Hematopoietic multipotent progenitor cell treated with erythropoietin and hydrocortisone succinate and interleukin-3 and kit ligand, for 6 days (in vitro differentiated cells): ENCODE measurements at regions not wholly inside any gene's neighbourhood (a gene's known extent, or its start where the extent isn't known, plus 50 kb on each side); places are given as distances from the start of the nearest gene placed in this dataset.
A peak's percentile ranks its signal among the peaks of the same experiment; 100 is the strongest.
"Not testable (repeated sequence)": the region's sequence is repeated elsewhere in the genome, so short reads cannot be mapped to it uniquely, and the experiment has no call there.

Experiments
- DNase-seq: peaks from one replicate; pipeline ENCODE4 v3.0.0-alpha.2; 2015

DNA sequence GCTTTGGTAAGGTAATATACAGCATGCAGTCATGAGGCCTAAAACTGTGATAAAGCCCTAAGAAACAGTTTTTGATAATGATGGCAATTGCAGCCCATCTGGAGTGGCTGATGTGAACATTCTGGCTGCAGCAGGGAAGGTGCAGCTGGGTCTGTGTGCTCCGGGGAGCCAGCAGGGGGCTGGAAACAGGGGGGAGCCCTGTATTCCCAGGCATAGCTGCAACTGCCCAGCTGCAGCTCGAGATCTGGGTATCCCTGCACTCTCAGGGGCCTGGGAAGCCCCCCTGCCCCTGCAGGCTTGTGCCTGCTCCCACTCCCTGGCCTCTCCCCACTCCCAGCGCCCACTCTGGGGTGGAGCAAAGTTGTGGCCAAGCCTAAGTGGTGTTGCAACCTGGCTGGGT is 95.6 kb downstream of the RRAGB start:
- DNase-seq = no peak

DNA sequence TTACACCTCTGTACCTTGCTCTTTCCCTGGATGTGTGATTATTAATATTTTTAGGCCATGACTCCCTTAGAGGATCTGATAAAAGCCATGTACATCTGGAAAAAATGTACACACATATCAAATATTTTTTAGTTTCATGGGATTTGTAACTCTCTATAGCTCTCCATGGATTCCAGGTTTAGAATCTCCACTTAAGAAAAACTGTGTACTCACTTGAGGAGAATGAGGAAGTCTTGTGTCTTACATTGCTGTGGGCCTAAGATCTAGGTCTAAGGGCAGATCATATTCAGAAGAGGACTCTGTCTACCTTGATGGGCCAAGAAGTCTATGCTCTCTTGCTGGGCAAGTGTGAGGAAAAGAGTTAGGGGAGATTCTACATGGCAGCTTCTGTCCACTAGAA is 98.0 kb downstream of the RRAGB start:
- DNase-seq = no peak

GRCh38 chrX:55816023-55816422 is 98.5 kb downstream of the RRAGB start:
- no peak for DNase-seq

DNA sequence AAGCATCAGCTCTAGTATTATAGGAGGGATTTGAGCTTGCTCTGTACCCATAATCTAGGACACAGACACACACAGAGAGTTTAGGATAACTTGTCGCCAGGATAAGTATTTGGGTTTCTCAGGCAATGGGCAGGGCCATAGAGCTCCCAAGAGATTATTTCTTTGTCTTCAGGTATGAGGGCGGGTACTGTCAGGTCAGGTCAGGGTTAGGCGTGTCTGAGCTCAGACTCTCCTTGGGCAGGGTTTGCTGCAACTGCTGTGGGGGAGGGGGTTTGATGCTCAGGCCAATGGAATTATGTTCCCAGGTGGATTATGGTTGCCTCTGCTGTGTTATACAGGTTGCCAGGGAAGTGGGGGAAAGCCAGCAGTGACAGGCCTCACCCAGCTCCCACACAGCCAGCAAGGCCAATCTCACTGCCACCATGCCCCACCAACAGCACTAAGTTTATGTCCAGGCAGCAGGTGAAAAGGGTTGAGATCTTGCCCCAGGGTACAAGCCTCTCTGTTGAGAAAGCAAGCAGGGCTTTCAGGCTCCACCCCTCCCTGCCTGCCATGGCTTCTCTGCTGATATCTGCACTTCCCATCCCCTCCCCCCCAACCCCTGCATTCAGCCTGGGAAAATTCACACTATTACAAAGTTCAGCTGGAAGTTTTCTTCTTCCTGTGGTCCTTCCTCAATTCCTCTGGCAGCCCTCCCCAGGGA is 101.3 kb downstream of the RRAGB start:
- DNase-seq = no peak

DNA sequence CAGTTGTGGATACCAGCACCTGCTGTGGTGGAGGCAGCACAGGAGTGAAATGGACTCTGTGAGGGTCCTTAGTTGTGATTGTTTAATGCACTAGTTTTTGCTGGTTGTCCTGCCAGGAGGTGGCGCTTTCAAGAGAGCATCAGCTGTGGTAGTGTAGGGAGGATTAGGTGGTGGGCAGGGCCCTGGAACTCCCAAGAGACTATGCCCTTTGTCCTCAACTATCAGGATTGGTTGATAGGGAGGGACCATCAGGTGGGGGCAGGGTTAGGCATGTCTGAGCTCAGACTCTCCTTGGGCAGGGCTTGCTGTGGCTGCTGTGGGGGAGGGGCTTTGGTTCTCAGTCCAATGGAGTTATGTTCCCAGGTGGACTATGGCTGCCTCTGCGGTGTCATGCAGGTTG is 121.9 kb downstream of the RRAGB start:
- DNase-seq = peak; percentile 1

- no peak for DNase-seq
Observed at GRCh38 chrX:55841962-55842752, 124.6 kb downstream of the RRAGB start.

DNA sequence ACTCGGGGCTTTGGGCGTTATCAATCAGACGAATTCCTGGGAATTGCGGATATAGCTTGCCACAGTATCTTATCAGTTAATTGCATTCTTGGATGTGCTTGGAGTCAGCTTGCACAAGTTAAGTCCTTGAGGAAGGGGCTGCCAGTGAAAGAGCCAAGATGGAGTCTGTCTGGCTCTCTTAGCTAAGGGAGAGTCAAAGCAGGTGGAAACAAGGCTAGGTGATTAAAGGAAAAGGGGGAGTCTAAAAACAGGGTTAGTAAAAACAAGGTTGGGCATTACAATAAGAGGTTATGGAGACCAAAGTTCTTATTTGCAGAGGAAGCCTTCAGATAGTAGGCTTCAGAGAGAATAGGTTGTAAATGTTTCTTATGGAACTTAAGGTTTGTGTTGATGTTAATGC is 149.2 kb downstream of the RRAGB start:
- DNase-seq = not testable (repeated sequence)

DNA sequence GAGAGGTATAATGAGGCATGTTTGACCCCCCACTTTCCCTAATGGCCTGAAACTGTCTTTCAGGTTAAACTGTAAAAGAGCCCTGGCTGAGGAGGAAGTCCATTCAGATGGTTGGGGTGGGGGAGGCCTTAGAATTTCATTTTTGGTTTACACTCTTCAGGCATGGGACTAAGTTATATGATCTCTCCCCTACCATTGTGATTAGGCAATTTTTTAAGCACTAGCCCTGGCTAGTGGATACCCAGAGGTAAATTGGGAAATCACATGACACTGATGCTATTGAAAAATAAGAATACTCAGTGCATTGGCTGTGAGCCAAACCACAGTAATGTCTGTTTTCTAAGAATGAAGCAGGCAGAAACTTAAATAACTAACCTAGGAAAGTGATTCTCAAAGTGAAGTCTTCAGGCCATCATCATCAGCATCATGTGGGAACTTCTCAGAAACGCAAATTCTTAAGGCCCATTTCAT is 149.7 kb downstream of the RRAGB start:
- DNase-seq = peak; percentile 48

GRCh38 chrX:55867708-55868107 is 150.2 kb downstream of the RRAGB start:
- DNase-seq = no peak

- DNase-seq = no peak
Observed at GRCh38 chrX:55874807-55875206, 157.3 kb downstream of the RRAGB start.

- not testable (repeated sequence) for DNase-seq
Observed at GRCh38 chrX:55883541-55883940, 166.0 kb downstream of the RRAGB start.

DNA sequence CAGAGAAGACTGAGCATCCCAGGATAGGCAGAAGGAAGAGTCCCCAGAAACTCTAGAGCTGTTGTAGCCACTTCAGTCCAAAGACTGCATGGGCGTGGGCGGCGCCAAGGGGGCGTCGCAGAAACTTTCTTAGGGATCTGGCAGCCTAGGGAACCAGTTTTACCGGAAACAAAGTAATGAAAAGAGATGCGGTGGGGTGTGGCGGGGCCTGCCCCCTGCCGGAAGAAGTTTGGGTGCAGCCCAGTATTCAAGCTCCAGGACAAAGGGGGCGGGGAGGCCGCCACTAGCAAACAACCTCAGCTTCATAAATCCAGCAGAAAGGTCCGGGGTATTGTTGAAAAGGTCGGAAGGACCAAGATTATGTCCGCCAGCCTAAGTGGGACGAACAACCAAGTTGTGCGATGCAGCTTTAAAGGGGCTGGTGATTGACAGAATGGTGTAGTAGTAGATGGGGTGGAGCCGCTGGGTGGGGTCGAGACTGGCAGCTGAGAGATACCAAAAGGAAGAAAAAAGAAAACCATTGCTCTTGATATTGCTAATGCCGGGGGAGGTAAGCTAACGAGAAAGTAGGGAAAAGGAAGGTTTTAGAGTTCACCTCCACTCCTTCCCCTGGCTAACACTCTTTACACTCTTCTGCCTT is 190.5 kb downstream of the RRAGB start:
- peak; percentile 72 for DNase-seq

GRCh38 chrX:55908661-55909212 is 191.2 kb downstream of the RRAGB start:
- DNase-seq = peak; percentile 67

GRCh38 chrX:55919367-55920221 is 202.0 kb downstream of the RRAGB start:
- DNase-seq = no peak

DNA sequence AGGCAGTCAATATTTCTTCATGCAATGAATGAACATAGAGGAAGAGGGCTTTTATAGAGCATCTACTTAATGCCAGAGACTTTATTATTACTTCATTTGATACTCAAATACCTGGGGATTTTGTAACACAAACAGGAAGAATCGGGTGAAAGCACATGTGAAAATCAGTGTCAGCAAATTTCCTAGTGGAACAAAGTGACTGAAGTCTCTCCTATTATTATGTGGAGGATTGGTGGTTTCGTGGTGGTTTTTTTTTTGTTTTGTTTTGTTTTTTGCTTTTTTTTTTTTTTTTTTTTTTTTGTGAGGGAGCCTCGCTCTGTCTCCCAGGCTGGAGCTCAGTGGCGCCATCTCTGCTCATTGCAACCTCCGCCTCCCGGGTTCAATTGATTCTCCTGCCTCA is 207.0 kb downstream of the RRAGB start:
- DNase-seq = no peak

- DNase-seq = not testable (repeated sequence)
Observed at GRCh38 chrX:55928529-55928928, 211.0 kb downstream of the RRAGB start.
